ENCODE measurements at regions not wholly inside any gene's neighbourhood (a gene's known extent, or its start where the extent isn't known, plus 50 kb on each side); places are given as distances from the start of the nearest gene placed in this dataset.

- Mint-ChIP-seq H3K4me3 (no peak overlapping the region), H3K36me3 (ENCODE audit: low read depth) (no peaks in the 10 kb centered on the region), H3K9me3 (no peaks in the 10 kb centered on the region), H3K4me1 (no peaks in the 10 kb centered on the region), H3K27me3 (peaks cover 2% of the 10 kb centered on the region), H3K27ac (no peak overlapping the region)
- intact Hi-C loops (cut with micrococcal nuclease), result no loop called here
- DNase-seq, result no peak
These were observed 116.3 kb downstream of the SLC28A3 start for GRCh38 chr9:84224246-84224645.

Data from activated CD4-positive, alpha-beta T cell treated with anti-CD3 and anti-CD28 coated beads, Interleukin-2, amount 10 ng/mL, durations not matched to agents 24 days and 14 days (primary cell).